ENCODE measurements at regions not wholly inside any gene's neighbourhood (a gene's known extent, or its start where the extent isn't known, plus 50 kb on each side); places are given as distances from the start of the nearest gene placed in this dataset.

GRCh38 chr18:71223486-71223885, 934.6 kb downstream of the SOCS6 start:
- no peak for TF ChIP-seq MYC (IDR thresholded peaks at IDR 0.05; ENCODE audit: borderline replicate concordance, low read length)
- TF ChIP-seq CTCF (IDR thresholded peaks at IDR 0.05): no peak
- no peak for TF ChIP-seq EP300 (IDR thresholded peaks at IDR 0.05)
- no peak for TF ChIP-seq NR3C1 (IDR thresholded peaks at IDR 0.05)
- TF ChIP-seq RNF2 (IDR thresholded peaks at IDR 0.05; ENCODE audit: borderline replicate concordance, low read depth): no peak
- TF ChIP-seq CEBPB (IDR thresholded peaks at IDR 0.05): no peak
- TF ChIP-seq KDM5A (IDR thresholded peaks at IDR 0.05): no peak
- no peak for TF ChIP-seq RAD21 (conservative IDR thresholded peaks at IDR 0.05 in 1 of 2, IDR thresholded peaks at IDR 0.05 in 1 of 2)
- no peak for TF ChIP-seq RFX5 (IDR thresholded peaks at IDR 0.05)
